GM18909 (cell line): ENCODE measurements at regions not wholly inside any gene's neighbourhood (a gene's known extent, or its start where the extent isn't known, plus 50 kb on each side); places are given as distances from the start of the nearest gene placed in this dataset.
"Not testable (repeated sequence)": the region's sequence is repeated elsewhere in the genome, so short reads cannot be mapped to it uniquely, and the experiment has no call there.

Source experiments
- ATAC-seq: cut with Tn5 transposase; IDR thresholded peaks from one replicate; pipeline ENCODE4 v1.9.1; 2021; ENCODE audit warnings: mild to moderate bottlenecking; ENCODE audit not compliant: unreplicated experiment, poor library complexity

GRCh38 chr5:36521219-36521618, 85.2 kb upstream of the SLC1A3 start:
- no peak for ATAC-seq

- ATAC-seq: no peak
Observed at GRCh38 chr5:36521838-36522745, 84.3 kb upstream of the SLC1A3 start.

- ATAC-seq: no peak
Observed at GRCh38 chr5:36522746-36523065, 83.7 kb upstream of the SLC1A3 start.

GRCh38 chr5:36523450-36523849, 83.0 kb upstream of the SLC1A3 start:
- ATAC-seq: no peak

GRCh38 chr5:36523926-36524325, 82.5 kb upstream of the SLC1A3 start:
- ATAC-seq: no peak

GRCh38 chr5:36526537-36526936, 79.9 kb upstream of the SLC1A3 start:
- no peak for ATAC-seq

- ATAC-seq: no peak
Observed at GRCh38 chr5:36528588-36528987, 77.8 kb upstream of the SLC1A3 start.

- no peak for ATAC-seq
Observed at GRCh38 chr5:36529142-36529541, 77.3 kb upstream of the SLC1A3 start.

GRCh38 chr5:36530215-36530614, 76.2 kb upstream of the SLC1A3 start:
- ATAC-seq: no peak

GRCh38 chr5:36531401-36531800, 75.0 kb upstream of the SLC1A3 start:
- ATAC-seq: no peak

GRCh38 chr5:36535378-36535777, 71.0 kb upstream of the SLC1A3 start:
- no peak for ATAC-seq

- no peak for ATAC-seq
Observed at GRCh38 chr5:36535859-36536615, 70.4 kb upstream of the SLC1A3 start.

- no peak for ATAC-seq
Observed at GRCh38 chr5:36536616-36537005, 69.8 kb upstream of the SLC1A3 start.

- ATAC-seq: no peak
Observed at GRCh38 chr5:36537724-36538123, 68.7 kb upstream of the SLC1A3 start.

GRCh38 chr5:36552651-36553393, 53.6 kb upstream of the SLC1A3 start:
- no peak for ATAC-seq

- ATAC-seq: not testable (repeated sequence)
Observed at GRCh38 chr5:36555035-36555434, 51.4 kb upstream of the SLC1A3 start.
